HG02610 (cell line): ENCODE measurements at regions not wholly inside any gene's neighbourhood (a gene's known extent, or its start where the extent isn't known, plus 50 kb on each side); places are given as distances from the start of the nearest gene placed in this dataset.

Experiments used
- ATAC-seq: cut with Tn5 transposase; IDR thresholded peaks from one replicate; pipeline ENCODE4 v1.9.1; 2021; ENCODE audit warnings: mild to moderate bottlenecking, moderate library complexity; ENCODE audit not compliant: unreplicated experiment

- ATAC-seq: no peak
Observed at GRCh38 chr13:31853643-31854326, 114.5 kb downstream of the RXFP2 start.

- ATAC-seq: no peak
Observed at GRCh38 chr13:31859571-31859970, 120.2 kb downstream of the RXFP2 start.

GRCh38 chr13:31860002-31860401 lies 120.7 kb downstream of the RXFP2 start:
- ATAC-seq: no peak

- ATAC-seq: no peak
Observed at GRCh38 chr13:31862828-31863227, 123.5 kb downstream of the RXFP2 start.

- no peak for ATAC-seq
Observed at GRCh38 chr13:31864307-31864706, 125.0 kb downstream of the RXFP2 start.

GRCh38 chr13:31866099-31866498 lies 126.8 kb downstream of the RXFP2 start:
- ATAC-seq: no peak

- ATAC-seq: no peak
Observed at GRCh38 chr13:31867709-31868108, 128.4 kb downstream of the RXFP2 start.

GRCh38 chr13:31869582-31869981 lies 130.3 kb downstream of the RXFP2 start:
- no peak for ATAC-seq

- ATAC-seq: no peak
Observed at GRCh38 chr13:31870511-31870910, 131.2 kb downstream of the RXFP2 start.

- no peak for ATAC-seq
Observed at GRCh38 chr13:31873145-31873544, 133.8 kb downstream of the RXFP2 start.

- no peak for ATAC-seq
Observed at GRCh38 chr13:31875134-31875533, 135.8 kb downstream of the RXFP2 start.

GRCh38 chr13:31878052-31878451 lies 138.7 kb downstream of the RXFP2 start:
- no peak for ATAC-seq

GRCh38 chr13:31878495-31878894 lies 139.2 kb downstream of the RXFP2 start:
- ATAC-seq: peak; percentile 52

- no peak for ATAC-seq
Observed at GRCh38 chr13:31878955-31879354, 139.6 kb downstream of the RXFP2 start.

GRCh38 chr13:31880851-31881494 lies 141.6 kb downstream of the RXFP2 start:
- peak; percentile 46 for ATAC-seq

GRCh38 chr13:31881495-31881882 lies 142.2 kb downstream of the RXFP2 start:
- ATAC-seq: no peak

GRCh38 chr13:31882794-31883193 lies 143.5 kb downstream of the RXFP2 start:
- no peak for ATAC-seq

- no peak for ATAC-seq
Observed at GRCh38 chr13:31884556-31884955, 145.2 kb downstream of the RXFP2 start.

- no peak for ATAC-seq
Observed at GRCh38 chr13:31885994-31886393, 145.6 kb upstream of the FRY start.

- no peak for ATAC-seq
Observed at GRCh38 chr13:31887286-31887685, 144.3 kb upstream of the FRY start.

- no peak for ATAC-seq
Observed at GRCh38 chr13:31890946-31891345, 140.6 kb upstream of the FRY start.

GRCh38 chr13:31891472-31891871 lies 140.1 kb upstream of the FRY start:
- no peak for ATAC-seq

GRCh38 chr13:31894931-31895330 lies 136.6 kb upstream of the FRY start:
- ATAC-seq: no peak
